DND-41 (cell line): ENCODE measurements at regions not wholly inside any gene's neighbourhood (a gene's known extent, or its start where the extent isn't known, plus 50 kb on each side); places are given as distances from the start of the nearest gene placed in this dataset.

Experiments
- ATAC-seq: fragments of 200-7000 bp; cut with Tn5 transposase; 3 replicates; pipeline ENCODE4 v1.9.1; 2021; ENCODE audit warnings: low read depth; ENCODE audit not compliant: insufficient read depth
- DNase-seq: peaks from one replicate; pipeline ENCODE4 v3.0.0-alpha.2; 2020
- H2AFZ ChIP-seq: 2 replicates; pipeline ENCODE4 v1.6.0; 2012; ENCODE audit warnings: low read depth, low read length
- H3K27ac ChIP-seq: 2 replicates; pipeline ENCODE4 v1.5.1; 2012; ENCODE audit warnings: low read length, inconsistent platforms
- H3K27me3 ChIP-seq: fragments of 200-600 bp; sonication (generic); 2 replicates; pipeline ENCODE4 v1.6.0; 2012; ENCODE audit warnings: low read length, mild to moderate bottlenecking, inconsistent platforms; ENCODE audit not compliant: insufficient read depth, poor library complexity
- H3K36me3 ChIP-seq: 2 replicates; pipeline ENCODE4 v1.5.1; 2012; ENCODE audit warnings: low read length, inconsistent platforms; ENCODE audit not compliant: insufficient read depth
- H3K4me1 ChIP-seq: 2 replicates; pipeline ENCODE4 v1.5.1; 2012; ENCODE audit warnings: mild to moderate bottlenecking, low read length; ENCODE audit not compliant: insufficient read depth
- H3K4me2 ChIP-seq: 2 replicates; pipeline ENCODE4 v1.6.0; 2012; ENCODE audit warnings: mild to moderate bottlenecking, moderate library complexity, low read length, inconsistent platforms; ENCODE audit not compliant: insufficient read depth
- H3K4me3 ChIP-seq, 2 experiments: fragments of 200-600 bp in 1 of 2; shearing (Covaris generic) in 1 of 2; 2 replicates each; pipeline ENCODE4 v1.5.1; 2012 to 2016; ENCODE audit warnings: inconsistent platforms in 2 of 2, low read length in 2 of 2, mild to moderate bottlenecking in 2 of 2, low read depth in 1 of 2, moderate library complexity in 1 of 2
- H3K79me2 ChIP-seq: 2 replicates; pipeline ENCODE4 v1.6.0; 2012; ENCODE audit warnings: low read length, inconsistent platforms; ENCODE audit not compliant: insufficient read depth
- H3K9ac ChIP-seq: 2 replicates; pipeline ENCODE4 v1.6.0; 2012; ENCODE audit warnings: low read depth, mild to moderate bottlenecking, inconsistent platforms, low read length, moderate library complexity
- H3K9me3 ChIP-seq: 2 replicates; pipeline ENCODE4 v1.5.1; 2012; ENCODE audit warnings: low read length, moderate library complexity, mild to moderate bottlenecking, inconsistent platforms; ENCODE audit not compliant: insufficient read depth, severe bottlenecking
- H4K20me1 ChIP-seq: 2 replicates; pipeline ENCODE4 v1.6.0; 2012; ENCODE audit warnings: low read length; ENCODE audit not compliant: insufficient read depth
- EZH2 ChIP-seq: IDR thresholded peaks from 3 replicates; pipeline ENCODE4 v1.6.1; 2012; ENCODE audit warnings: borderline replicate concordance, low read depth, mild to moderate bottlenecking, moderate library complexity, low read length, inconsistent platforms; ENCODE audit not compliant: severe bottlenecking
- TF ChIP-seq, protein P1 (sequence below): IDR thresholded peaks from 2 replicates; pipeline ENCODE4 v1.5.1; 2012; ENCODE audit warnings: borderline replicate concordance, low read length, moderate library complexity, mild to moderate bottlenecking; ENCODE audit not compliant: poor library complexity, severe bottlenecking; ENCODE audit errors: extremely low read depth

DNA sequence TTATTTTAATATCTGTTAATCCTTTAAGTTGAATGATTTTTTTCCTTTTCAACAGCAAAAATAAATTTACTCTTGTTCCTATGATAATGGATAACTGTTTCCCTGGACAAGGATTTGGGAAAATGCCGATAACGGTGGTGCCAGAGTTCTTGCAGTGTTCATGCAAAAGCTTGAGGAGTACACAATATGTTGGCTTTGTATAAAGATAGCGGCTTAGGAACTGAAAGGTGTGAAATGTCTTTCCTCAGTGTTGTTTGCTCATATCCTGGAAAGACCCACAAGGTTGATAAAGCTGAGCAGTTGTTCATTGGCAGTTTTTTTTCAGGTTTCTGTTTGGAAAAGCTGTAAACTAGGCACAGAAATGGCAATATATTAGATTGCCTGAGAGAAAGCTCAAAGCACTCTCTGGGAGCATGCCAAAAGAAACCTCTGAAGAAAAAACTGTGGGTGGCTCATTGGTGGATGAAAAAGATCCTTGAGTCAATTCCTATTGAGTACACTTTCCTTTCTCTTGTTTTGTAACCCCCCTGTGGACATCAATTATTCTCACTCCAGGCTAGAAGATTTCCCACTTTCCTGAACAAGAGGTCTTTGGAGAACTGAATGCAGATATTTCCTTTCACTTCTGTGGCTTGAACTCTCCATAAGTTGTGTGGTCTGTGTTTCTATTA lies 117.2 kb upstream of the RGMB start:
- no peak for DNase-seq
- Histone ChIP-seq H3K4me3 (no peak overlapping the region), H3K9me3 (no peaks in the 10 kb centered on the region), H3K36me3 (no peaks in the 10 kb centered on the region), H3K27me3 (peaks cover 2% of the 10 kb centered on the region), H3K79me2 (no peaks in the 10 kb centered on the region), H3K4me1 (no peaks in the 10 kb centered on the region), H3K9ac (no peak overlapping the region), H3K27ac (no peak overlapping the region), H3K4me2 (no peak overlapping the region), H4K20me1 (no peaks in the 10 kb centered on the region), H2AFZ (no peak overlapping the region)
- TF ChIP-seq, protein P1, sequence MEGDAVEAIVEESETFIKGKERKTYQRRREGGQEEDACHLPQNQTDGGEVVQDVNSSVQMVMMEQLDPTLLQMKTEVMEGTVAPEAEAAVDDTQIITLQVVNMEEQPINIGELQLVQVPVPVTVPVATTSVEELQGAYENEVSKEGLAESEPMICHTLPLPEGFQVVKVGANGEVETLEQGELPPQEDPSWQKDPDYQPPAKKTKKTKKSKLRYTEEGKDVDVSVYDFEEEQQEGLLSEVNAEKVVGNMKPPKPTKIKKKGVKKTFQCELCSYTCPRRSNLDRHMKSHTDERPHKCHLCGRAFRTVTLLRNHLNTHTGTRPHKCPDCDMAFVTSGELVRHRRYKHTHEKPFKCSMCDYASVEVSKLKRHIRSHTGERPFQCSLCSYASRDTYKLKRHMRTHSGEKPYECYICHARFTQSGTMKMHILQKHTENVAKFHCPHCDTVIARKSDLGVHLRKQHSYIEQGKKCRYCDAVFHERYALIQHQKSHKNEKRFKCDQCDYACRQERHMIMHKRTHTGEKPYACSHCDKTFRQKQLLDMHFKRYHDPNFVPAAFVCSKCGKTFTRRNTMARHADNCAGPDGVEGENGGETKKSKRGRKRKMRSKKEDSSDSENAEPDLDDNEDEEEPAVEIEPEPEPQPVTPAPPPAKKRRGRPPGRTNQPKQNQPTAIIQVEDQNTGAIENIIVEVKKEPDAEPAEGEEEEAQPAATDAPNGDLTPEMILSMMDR, result no peak
- TF ChIP-seq EZH2, result no peak
- no peak for ATAC-seq

- H3K27me3 ChIP-seq, result peaks cover 2% of the 10 kb centered on the region
- TF ChIP-seq, protein P1, result no peak
- TF ChIP-seq EZH2, result no peak
- no peak overlapping the region for H3K4me2 ChIP-seq
- no peaks in the 10 kb centered on the region for H4K20me1 ChIP-seq
- H3K9ac ChIP-seq, result no peak overlapping the region
- no peak for ATAC-seq
- no peak for DNase-seq
- H3K9me3 ChIP-seq, result no peaks in the 10 kb centered on the region
- H3K36me3 ChIP-seq, result no peaks in the 10 kb centered on the region
- H3K27ac ChIP-seq, result no peak overlapping the region
- no peak overlapping the region for H3K4me3 ChIP-seq
- no peaks in the 10 kb centered on the region for H3K4me1 ChIP-seq
- no peaks in the 10 kb centered on the region for H3K79me2 ChIP-seq
- no peak overlapping the region for H2AFZ ChIP-seq
These were observed 116.7 kb upstream of the RGMB start for GRCh38 chr5:98656796-98657195.

- Histone ChIP-seq H3K4me1 (no peaks in the 10 kb centered on the region), H3K4me2 (no peak overlapping the region), H3K27ac (no peak overlapping the region), H3K4me3 (no peak overlapping the region), H4K20me1 (no peaks in the 10 kb centered on the region), H3K36me3 (no peaks in the 10 kb centered on the region), H3K9me3 (no peaks in the 10 kb centered on the region), H3K9ac (no peak overlapping the region), H3K27me3 (peaks cover 2% of the 10 kb centered on the region), H2AFZ (no peak overlapping the region), H3K79me2 (no peaks in the 10 kb centered on the region)
- TF ChIP-seq EZH2, result no peak
- TF ChIP-seq, protein P1, result no peak
- no peak for ATAC-seq
- no peak for DNase-seq
These were observed 115.9 kb upstream of the RGMB start for GRCh38 chr5:98657559-98657958.
